OCI-LY3 (cell line): ENCODE measurements at regions not wholly inside any gene's neighbourhood (a gene's known extent, or its start where the extent isn't known, plus 50 kb on each side); places are given as distances from the start of the nearest gene placed in this dataset.

Experiments used
- EZH2phosphoT487 ChIP-seq: fragments of 200-600 bp; shearing (Covaris generic); IDR thresholded peaks from 2 replicates; pipeline ENCODE4 v1.6.1; 2018; ENCODE audit warnings: antibody characterized with exemption, mixed run types, low read depth
- TF ChIP-seq, protein P1 (sequence below): fragments of 200-600, 300-600 bp; sonication (generic); IDR thresholded peaks from 2 replicates; pipeline ENCODE4 v1.5.1; 2014; ENCODE audit warnings: antibody characterized with exemption, low read length, low read depth

DNA sequence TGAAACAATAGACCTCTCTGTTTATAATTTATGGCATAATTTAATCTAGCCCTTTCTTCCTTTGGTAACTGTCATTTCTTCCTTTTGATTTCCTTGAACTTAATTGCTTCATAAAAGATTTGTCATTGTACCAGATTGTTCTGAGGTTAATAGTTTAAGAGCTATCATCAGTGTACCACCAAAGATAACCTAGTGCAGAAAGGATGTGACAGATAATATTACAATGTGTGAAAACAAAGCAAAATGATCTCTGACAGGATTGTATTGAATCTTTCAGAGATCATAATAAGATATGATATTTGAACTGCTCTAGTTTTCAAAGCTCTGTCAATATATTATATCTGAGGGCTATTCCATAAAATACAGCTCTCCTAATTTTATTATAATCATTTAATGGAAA is 132.1 kb upstream of the PTCHD4 start:
- TF ChIP-seq, protein P1, sequence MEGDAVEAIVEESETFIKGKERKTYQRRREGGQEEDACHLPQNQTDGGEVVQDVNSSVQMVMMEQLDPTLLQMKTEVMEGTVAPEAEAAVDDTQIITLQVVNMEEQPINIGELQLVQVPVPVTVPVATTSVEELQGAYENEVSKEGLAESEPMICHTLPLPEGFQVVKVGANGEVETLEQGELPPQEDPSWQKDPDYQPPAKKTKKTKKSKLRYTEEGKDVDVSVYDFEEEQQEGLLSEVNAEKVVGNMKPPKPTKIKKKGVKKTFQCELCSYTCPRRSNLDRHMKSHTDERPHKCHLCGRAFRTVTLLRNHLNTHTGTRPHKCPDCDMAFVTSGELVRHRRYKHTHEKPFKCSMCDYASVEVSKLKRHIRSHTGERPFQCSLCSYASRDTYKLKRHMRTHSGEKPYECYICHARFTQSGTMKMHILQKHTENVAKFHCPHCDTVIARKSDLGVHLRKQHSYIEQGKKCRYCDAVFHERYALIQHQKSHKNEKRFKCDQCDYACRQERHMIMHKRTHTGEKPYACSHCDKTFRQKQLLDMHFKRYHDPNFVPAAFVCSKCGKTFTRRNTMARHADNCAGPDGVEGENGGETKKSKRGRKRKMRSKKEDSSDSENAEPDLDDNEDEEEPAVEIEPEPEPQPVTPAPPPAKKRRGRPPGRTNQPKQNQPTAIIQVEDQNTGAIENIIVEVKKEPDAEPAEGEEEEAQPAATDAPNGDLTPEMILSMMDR: no peak
- no peak for TF ChIP-seq EZH2phosphoT487
